GM12878 (cell line): ENCODE measurements at regions not wholly inside any gene's neighbourhood (a gene's known extent, or its start where the extent isn't known, plus 50 kb on each side); places are given as distances from the start of the nearest gene placed in this dataset.

ENCODE experiments used
- ATAC-seq: fragments of 200-7000 bp; cut with Tn5 transposase; 3 replicates; pipeline ENCODE4 v1.9.1; 2020; ENCODE audit warnings: mild to moderate bottlenecking, moderate library complexity
- BruUV-seq: library from RNA; stranded (reverse); fragments of 400-500 nt; replicated peaks from 2 replicates; lab custom pipeline; 2021; lab: Mats Ljungman, UMichigan
- CTCF ChIA-PET: fragments of 300-600 bp; sonication (Branson Sonifier 250); formaldehyde crosslinking; extraction: SDS; loops from one replicate; lab custom pipeline; 2021; ENCODE audit warnings: inconsistent platforms; lab: Yijun Ruan, JAX
- POLR2A ChIA-PET: fragments of 350-600 bp; formaldehyde crosslinking; extraction: SDS; loops from one replicate; lab custom pipeline; 2021; ENCODE audit warnings: inconsistent platforms; lab: Charles Lee
- RAD21 ChIA-PET: fragments of 300-600 bp; sonication (Branson Sonifier 250); formaldehyde crosslinking; loops from one replicate; lab custom pipeline; 2023; ENCODE audit warnings: antibody characterized with exemption; ENCODE audit not compliant: unreplicated experiment; lab: Charles Lee
- SMC1A ChIA-PET: fragments of 300-600 bp; sonication (Branson Sonifier 250); formaldehyde crosslinking; loops from one replicate; lab custom pipeline; 2023; ENCODE audit not compliant: unreplicated experiment, uncharacterized antibody; lab: Charles Lee
- DNase-seq: peaks from one replicate; pipeline ENCODE4 v3.0.0-alpha.2; 2011; ENCODE audit warnings: low read depth, low spot score
- FAIRE-seq: peaks from 3 replicates; lab custom pipeline; 2011; peaks lifted over from hg19 to GRCh38; lab: Jason Lieb, UNC
- H2AFZ ChIP-seq: 2 replicates; pipeline ENCODE4 v1.6.0; 2011; ENCODE audit warnings: low read depth, low read length, control low read depth; ENCODE audit not compliant: control insufficient read depth
- H3K27ac ChIP-seq: 2 replicates; pipeline ENCODE4 v1.5.1; 2011; ENCODE audit warnings: control low read depth; ENCODE audit not compliant: control insufficient read depth, insufficient read depth
- H3K27me3 ChIP-seq, 2 experiments: replicated peaks in 1 of 2; 2 replicates each; pipeline versions ENCODE4 v1.6.0 to v1.6.1; 2011; ENCODE audit warnings: low read length in 1 of 2; ENCODE audit not compliant: control insufficient read depth in 2 of 2, insufficient read depth in 2 of 2
- H3K36me3 ChIP-seq, 2 experiments: 2 replicates each; pipeline ENCODE4 v1.5.1; 2011; ENCODE audit warnings: low read length in 1 of 2; ENCODE audit not compliant: control insufficient read depth in 2 of 2, insufficient read depth in 2 of 2
- H3K4me1 ChIP-seq: 2 replicates; pipeline ENCODE4 v1.6.1; 2011; ENCODE audit warnings: mild to moderate bottlenecking, low read length, moderate library complexity, mixed read lengths; ENCODE audit not compliant: control insufficient read depth, insufficient read depth
- H3K4me2 ChIP-seq: 2 replicates; pipeline ENCODE4 v1.6.0; 2011; ENCODE audit warnings: control low read depth; ENCODE audit not compliant: control insufficient read depth, insufficient read depth
- H3K4me3 ChIP-seq: fragments of 200-600 bp; sonication (generic); 2 replicates; pipeline ENCODE4 v1.5.1; 2016
- H3K79me2 ChIP-seq: 2 replicates; pipeline ENCODE4 v1.6.0; 2011; ENCODE audit warnings: low read length; ENCODE audit not compliant: control insufficient read depth, insufficient read depth
- H3K9ac ChIP-seq: 2 replicates; pipeline ENCODE4 v1.8.0; 2011; ENCODE audit warnings: low read length, control low read depth, mixed read lengths; ENCODE audit not compliant: control insufficient read depth, insufficient read depth
- H3K9me3 ChIP-seq: replicated peaks from 3 replicates; pipeline ENCODE4 v1.5.1; 2011; ENCODE audit warnings: mild to moderate bottlenecking, low read length; ENCODE audit not compliant: control insufficient read depth, insufficient read depth
- H4K20me1 ChIP-seq: 2 replicates; pipeline ENCODE4 v1.6.0; 2011; ENCODE audit not compliant: control insufficient read depth, insufficient read depth
- ATF7 ChIP-seq: fragments of 450-650 bp; IDR thresholded peaks from 2 replicates; pipeline ENCODE4 v1.6.1; 2016; ENCODE audit warnings: low read depth, mild to moderate bottlenecking
- CBX3 ChIP-seq: fragments of 200-600 bp; sonication (generic); IDR thresholded peaks from 2 replicates; pipeline ENCODE4 v1.6.1; 2016; ENCODE audit warnings: low read depth, borderline replicate concordance
- CREB1 ChIP-seq: IDR thresholded peaks from 2 replicates; pipeline ENCODE4 v1.6.1; 2012; ENCODE audit warnings: low read depth, mild to moderate bottlenecking, inconsistent platforms
- ESRRA ChIP-seq: IDR thresholded peaks from 2 replicates; pipeline ENCODE4 v1.6.1; 2012; ENCODE audit warnings: mild to moderate bottlenecking, low read length, improper control_type of control experiment
- ETV6 ChIP-seq, 2 experiments: fragments of 450-650 bp in 1 of 2; IDR thresholded peaks in 1 of 2; conservative IDR thresholded peaks in 1 of 2; 2 replicates each; pipeline ENCODE4 v1.6.1; 2014; ENCODE audit warnings: antibody characterized with exemption in 1 of 2, borderline replicate concordance in 1 of 2, low read depth in 1 of 2, mild to moderate bottlenecking in 1 of 2, moderate library complexity in 1 of 2
- GABPA ChIP-seq: IDR thresholded peaks from 2 replicates; pipeline ENCODE4 v1.6.1; 2014; ENCODE audit warnings: antibody characterized with exemption, low read depth, mild to moderate bottlenecking, inconsistent platforms
- KLF5 ChIP-seq: fragments of 450-650 bp; IDR thresholded peaks from 2 replicates; pipeline ENCODE4 v1.6.1; 2014; ENCODE audit warnings: mild to moderate bottlenecking; ENCODE audit not compliant: partially characterized antibody
- MYC ChIP-seq: IDR thresholded peaks from 2 replicates; pipeline ENCODE4 v1.6.1; 2011; ENCODE audit warnings: mild to moderate bottlenecking, low read length, moderate library complexity, inconsistent platforms; ENCODE audit not compliant: insufficient read depth, insufficient replicate concordance, insufficient read length, severe bottlenecking
- NBN ChIP-seq: fragments of 450-650 bp; IDR thresholded peaks from 2 replicates; pipeline ENCODE4 v1.6.1; 2016
- NR2C1 ChIP-seq: fragments of 450-650 bp; IDR thresholded peaks from 2 replicates; pipeline ENCODE4 v1.6.1; 2017; ENCODE audit warnings: antibody characterized with exemption, mild to moderate bottlenecking, moderate library complexity
- POLR2A ChIP-seq: IDR thresholded peaks from 2 replicates; pipeline ENCODE4 v1.6.1; 2011; ENCODE audit warnings: low read depth, mild to moderate bottlenecking, low read length
- RFX5 ChIP-seq: IDR thresholded peaks from 2 replicates; pipeline ENCODE4 v1.6.1; 2011; ENCODE audit warnings: low read depth, low read length, improper control_type of control experiment
- SMAD1 ChIP-seq: fragments of 450-650 bp; IDR thresholded peaks from 2 replicates; pipeline ENCODE4 v1.6.1; 2018; ENCODE audit warnings: mild to moderate bottlenecking, low read depth; ENCODE audit not compliant: partially characterized antibody
- SUZ12 ChIP-seq: fragments of 200-600 bp; sonication (generic); IDR thresholded peaks from one replicate; pipeline ENCODE4 v1.6.1; 2018; ENCODE audit warnings: antibody characterized with exemption, mild to moderate bottlenecking; ENCODE audit not compliant: unreplicated experiment
- TCF12 ChIP-seq: IDR thresholded peaks from 2 replicates; pipeline ENCODE4 v1.6.1; 2011; ENCODE audit warnings: low read depth, mild to moderate bottlenecking, low read length
- ZNF24 ChIP-seq: fragments of 450-650 bp; IDR thresholded peaks from 2 replicates; pipeline ENCODE4 v1.6.1; 2017; ENCODE audit warnings: antibody characterized with exemption, mild to moderate bottlenecking
- WGBS: methylation state at CpG from one replicate; pipeline ENCODE4 v1.1.6; 2016; ENCODE audit warnings: low lambda C conversion rate; ENCODE audit not compliant: insufficient replicate concordance, insufficient coverage; ENCODE audit errors: missing lambda C conversion rate; 5-methylcytosine and 5-hydroxymethylcytosine counted together
- in situ Hi-C: fragments of 300-500 bp; cut with MboI; formaldehyde crosslinking; loops from 9 replicates; pipeline ENCODE4 v1.14.3; 2018; ENCODE audit warnings: mixed read lengths
- intact Hi-C: fragments of 100-400 bp; cut with micrococcal nuclease; formaldehyde crosslinking; loops from one replicate; pipeline ENCODE4 v1.14.2; 2022; ENCODE audit not compliant: unreplicated experiment
- TF ChIP-seq, protein P1 (sequence below): IDR thresholded peaks from 2 replicates; pipeline ENCODE4 v1.6.1; 2011; ENCODE audit warnings: low read depth, low read length, improper control_type of control experiment, borderline replicate concordance
- TF ChIP-seq, protein P2 (sequence below): IDR thresholded peaks from 2 replicates; pipeline ENCODE4 v1.6.1; 2011; ENCODE audit warnings: low read depth, mild to moderate bottlenecking, low read length, moderate library complexity, borderline replicate concordance; ENCODE audit errors: extremely low read depth

DNA sequence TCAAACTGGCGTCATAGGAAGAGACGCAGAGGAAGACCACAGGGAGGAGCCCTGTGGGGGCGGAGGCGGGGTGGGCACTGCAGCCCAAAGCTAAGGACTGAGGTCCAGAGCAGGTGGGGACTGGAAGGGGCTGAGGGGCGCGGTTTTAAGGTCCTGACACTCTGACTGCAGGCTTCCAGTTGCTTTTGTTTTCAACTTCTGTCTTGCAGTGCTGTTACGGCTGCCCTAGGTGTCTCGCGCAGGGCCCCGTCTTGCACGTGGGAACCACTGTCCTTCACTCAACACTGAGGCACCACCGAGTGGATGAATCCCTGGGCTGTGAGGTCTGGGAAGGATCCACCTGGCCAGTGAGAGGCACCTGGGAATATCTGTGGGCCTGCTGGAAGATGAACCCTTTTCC lies 76.0 kb downstream of the TEX29 start:
- no TSS peak for BruUV-seq
- FAIRE-seq (no peak), ATAC-seq (no peak), DNase-seq (no peak)
- SMC1A ChIA-PET, result no interaction called here
- Histone ChIP-seq H3K9me3 (no peaks in the 10 kb centered on the region), H3K27ac (no peak overlapping the region), H3K27me3 (no peaks in the 10 kb centered on the region), H3K4me2 (no peak overlapping the region), H3K36me3 (no peaks in the 10 kb centered on the region), H3K79me2 (no peaks in the 10 kb centered on the region), H2AFZ (no peak overlapping the region), H4K20me1 (no peaks in the 10 kb centered on the region), H3K9ac (no peak overlapping the region), H3K4me1 (no peaks in the 10 kb centered on the region), H3K4me3 (no peak overlapping the region)
- WGBS, result 53% methylated on average over 12 of the region's 12 CpGs
- TF ChIP-seq POLR2A (no peak), ATF7 (no peak), ETV6 (conservative IDR thresholded peaks at IDR 0.05 in 1 of 2, IDR thresholded peaks at IDR 0.05 in 1 of 2; ENCODE audit: borderline replicate concordance in 1 of 2, low read depth in 1 of 2) (no peak), RFX5 (no peak), NBN (no peak), KLF5 (no peak), SMAD1 (no peak), ESRRA (no peak), TCF12 (no peak), GABPA (no peak), CREB1 (no peak), NR2C1 (no peak), ZNF24 (no peak), MYC (no peak), CBX3 (no peak), SUZ12 (no peak)
- TF ChIP-seq, protein P1, sequence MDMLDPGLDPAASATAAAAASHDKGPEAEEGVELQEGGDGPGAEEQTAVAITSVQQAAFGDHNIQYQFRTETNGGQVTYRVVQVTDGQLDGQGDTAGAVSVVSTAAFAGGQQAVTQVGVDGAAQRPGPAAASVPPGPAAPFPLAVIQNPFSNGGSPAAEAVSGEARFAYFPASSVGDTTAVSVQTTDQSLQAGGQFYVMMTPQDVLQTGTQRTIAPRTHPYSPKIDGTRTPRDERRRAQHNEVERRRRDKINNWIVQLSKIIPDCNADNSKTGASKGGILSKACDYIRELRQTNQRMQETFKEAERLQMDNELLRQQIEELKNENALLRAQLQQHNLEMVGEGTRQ, result no peak
- TF ChIP-seq, protein P2, sequence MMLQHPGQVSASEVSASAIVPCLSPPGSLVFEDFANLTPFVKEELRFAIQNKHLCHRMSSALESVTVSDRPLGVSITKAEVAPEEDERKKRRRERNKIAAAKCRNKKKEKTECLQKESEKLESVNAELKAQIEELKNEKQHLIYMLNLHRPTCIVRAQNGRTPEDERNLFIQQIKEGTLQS, result no peak
- POLR2A ChIA-PET, result no interaction called here
- in situ Hi-C loops, result no loop called here
- RAD21 ChIA-PET, result no interaction called here
- CTCF ChIA-PET, result no interaction called here
- intact Hi-C loops, result no loop called here
